Fibroblast of the aortic adventitia (primary cell): ENCODE measurements at regions not wholly inside any gene's neighbourhood (a gene's known extent, or its start where the extent isn't known, plus 50 kb on each side); places are given as distances from the start of the nearest gene placed in this dataset.

ENCODE experiments used
- DNase-seq: peaks from one replicate; pipeline ENCODE4 v3.0.0-alpha.2; 2010; ENCODE audit warnings: low read depth
- H3K4me3 ChIP-seq: 2 replicates; pipeline ENCODE4 v1.5.1; 2011; ENCODE audit warnings: low read depth, mild to moderate bottlenecking, control low read depth, low read length, moderate library complexity
- CTCF ChIP-seq: IDR thresholded peaks from 2 replicates; pipeline ENCODE4 v1.5.1; 2011; ENCODE audit warnings: mild to moderate bottlenecking, low read length, control low read depth, inconsistent platforms; ENCODE audit not compliant: insufficient read depth

- DNase-seq: no peak
- no peak for TF ChIP-seq CTCF
- no peak overlapping the region for H3K4me3 ChIP-seq
Observed at GRCh38 chr18:4801151-4801550, 346.0 kb upstream of the DLGAP1 start.

GRCh38 chr18:4797002-4797685 is 342.0 kb upstream of the DLGAP1 start:
- TF ChIP-seq CTCF: no peak
- DNase-seq: no peak
- H3K4me3 ChIP-seq: no peak overlapping the region

GRCh38 chr18:4789506-4789905 is 334.4 kb upstream of the DLGAP1 start:
- no peak for DNase-seq
- no peak for TF ChIP-seq CTCF
- no peak overlapping the region for H3K4me3 ChIP-seq

GRCh38 chr18:4781873-4782272 is 326.8 kb upstream of the DLGAP1 start:
- TF ChIP-seq CTCF: no peak
- no peak overlapping the region for H3K4me3 ChIP-seq
- DNase-seq: no peak

GRCh38 chr18:4765401-4765800 is 310.3 kb upstream of the DLGAP1 start:
- TF ChIP-seq CTCF: no peak
- DNase-seq: no peak

GRCh38 chr18:4762330-4762729 is 307.2 kb upstream of the DLGAP1 start:
- TF ChIP-seq CTCF: no peak
- H3K4me3 ChIP-seq: no peak overlapping the region
- DNase-seq: no peak

More at GRCh38 chr18:4765401-4765800, 310.3 kb upstream of the DLGAP1 start:
- no peak overlapping the region for H3K4me3 ChIP-seq

GRCh38 chr18:4758980-4759379 is 303.9 kb upstream of the DLGAP1 start:
- TF ChIP-seq CTCF: no peak
- no peak for DNase-seq
- no peak overlapping the region for H3K4me3 ChIP-seq
